CD4-positive, alpha-beta memory T cell (primary cell): ENCODE measurements at regions not wholly inside any gene's neighbourhood (a gene's known extent, or its start where the extent isn't known, plus 50 kb on each side); places are given as distances from the start of the nearest gene placed in this dataset.

Source experiments
- CTCF ChIA-PET: fragments of 350-600 bp; sonication (Branson Sonifier 250); formaldehyde crosslinking; loops from one replicate; lab custom pipeline; 2021; ENCODE audit warnings: inconsistent platforms; ENCODE audit not compliant: partially characterized antibody; lab: Charles Lee
- POLR2A ChIA-PET: fragments of 350-600 bp; sonication (Branson Sonifier 250); formaldehyde crosslinking; loops from one replicate; lab custom pipeline; 2021; ENCODE audit not compliant: partially characterized antibody; lab: Charles Lee
- DNase-seq, 5 donors: peaks; one replicate each; pipeline versions ENCODE4 v3.0.0 to v3.0.0-alpha.2; 2020 to 2022; ENCODE audit warnings: mixed read lengths in 1 of 5
- H3K27ac ChIP-seq: one replicate; pipeline ENCODE4 v1.7.0; 2013; ENCODE audit warnings: low read depth, low read length
- H3K27me3 ChIP-seq: 2 replicates; pipeline ENCODE4 v1.7.0; 2013; ENCODE audit warnings: mild to moderate bottlenecking, low read length, moderate library complexity; ENCODE audit not compliant: insufficient read depth
- H3K36me3 ChIP-seq: 2 replicates; pipeline ENCODE4 v1.7.0; 2013; ENCODE audit warnings: mild to moderate bottlenecking, low read length, moderate library complexity; ENCODE audit not compliant: insufficient read depth
- H3K4me1 ChIP-seq: 2 replicates; pipeline ENCODE4 v1.7.0; 2013; ENCODE audit warnings: mild to moderate bottlenecking, low read length, moderate library complexity; ENCODE audit not compliant: insufficient read depth
- H3K4me3 ChIP-seq, 2 donors: one replicate each; pipeline ENCODE4 v1.7.0; 2013; ENCODE audit warnings: low read length in 2 of 2, mild to moderate bottlenecking in 1 of 2
- H3K9me3 ChIP-seq, 2 donors: one replicate each; pipeline ENCODE4 v1.7.0; 2013; ENCODE audit warnings: low read length in 2 of 2, control low read depth in 1 of 2; ENCODE audit not compliant: control insufficient read depth in 1 of 2
- H3K27ac Mint-ChIP-seq, 7 donors: one replicate each; pipeline ENCODE4 v1.8.0; 2020 to 2021; ENCODE audit warnings: mixed read lengths in 7 of 7, mild to moderate bottlenecking in 6 of 7, inconsistent platforms in 3 of 7, moderate library complexity in 3 of 7
- H3K27me3 Mint-ChIP-seq, 2 donors: one replicate each; pipeline ENCODE4 v1.8.0; 2020 to 2021; ENCODE audit warnings: mixed read lengths in 2 of 2
- H3K36me3 Mint-ChIP-seq, 2 donors: one replicate each; pipeline ENCODE4 v1.8.0; 2020 to 2021; ENCODE audit warnings: mixed read lengths in 2 of 2, inconsistent platforms in 1 of 2, mild to moderate bottlenecking in 1 of 2
- H3K4me1 Mint-ChIP-seq, 4 donors: one replicate each; pipeline ENCODE4 v1.8.0; 2020 to 2021; ENCODE audit warnings: mixed read lengths in 4 of 4, mild to moderate bottlenecking in 1 of 4
- H3K4me3 Mint-ChIP-seq, 8 donors: one replicate each; pipeline ENCODE4 v1.8.0; 2020 to 2021; ENCODE audit warnings: mixed read lengths in 8 of 8, mild to moderate bottlenecking in 7 of 8, moderate library complexity in 6 of 8, inconsistent platforms in 3 of 8
- H3K9me3 Mint-ChIP-seq, 8 donors: one replicate each; pipeline ENCODE4 v1.8.0; 2020 to 2021; ENCODE audit warnings: mixed read lengths in 8 of 8, mild to moderate bottlenecking in 5 of 8, inconsistent platforms in 3 of 8, moderate library complexity in 1 of 8
- intact Hi-C: fragments of 100-400 bp; cut with micrococcal nuclease; formaldehyde crosslinking; loops from one replicate; pipeline ENCODE4 v1.15.1; 2023

DNA sequence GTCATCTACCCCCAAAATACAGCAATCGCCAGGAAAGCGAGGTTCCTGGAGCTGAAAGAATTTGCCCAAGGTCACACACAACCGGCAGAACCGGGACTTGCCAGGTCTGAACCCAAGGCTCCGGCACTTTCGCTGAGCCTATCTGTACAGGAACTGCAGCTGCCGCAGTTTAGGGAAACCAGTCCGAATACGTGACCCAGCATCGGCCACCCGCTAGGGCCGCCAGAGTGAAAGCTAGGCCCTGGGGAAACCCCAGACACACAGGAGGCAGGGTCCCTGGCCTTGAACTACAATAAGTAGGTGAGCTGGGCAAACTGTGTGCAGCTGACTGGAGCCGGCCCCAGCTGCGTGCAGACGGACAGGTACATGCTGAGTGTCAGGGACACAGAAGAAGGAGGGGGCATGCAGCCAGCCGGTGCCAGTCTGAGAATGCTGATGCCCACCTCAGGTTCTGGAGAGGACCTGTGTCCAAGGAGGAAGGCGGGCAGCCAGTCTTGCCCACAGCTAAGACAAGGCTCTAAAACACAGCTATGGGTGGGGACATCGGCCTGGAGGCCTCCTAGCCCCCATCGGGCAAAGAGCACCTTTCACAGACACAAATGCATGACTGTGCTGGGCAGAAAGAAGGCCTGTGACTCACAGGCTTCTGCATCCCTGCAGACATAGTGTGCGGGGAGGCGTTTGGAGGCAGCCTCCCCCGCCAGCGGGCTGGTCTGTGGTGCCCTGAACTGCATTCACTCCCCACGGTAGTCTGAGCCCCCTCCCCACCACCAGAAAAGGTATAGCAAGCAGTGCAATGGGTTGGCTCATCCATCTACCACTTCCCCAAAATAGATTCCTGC is 107.4 kb upstream of the ID2 start:
- peaks cover 27% of the 10 kb centered on the region for H3K4me1 ChIP-seq
- no peak overlapping the region for H3K4me3 ChIP-seq
- no peaks in the 10 kb centered on the region for H3K9me3 ChIP-seq
- Mint-ChIP-seq H3K4me1 (peaks cover 24 to 38% (median 31%) of the 10 kb centered on the region in 4 donors), H3K36me3 (no peaks in the 10 kb centered on the region), H3K27ac (peak overlapping the region in 3 of 7 donors; percentile 30 to 68 (median 42)), H3K27me3 (peaks cover 0 to 2% of the 10 kb centered on the region in 2 donors), H3K4me3 (peak overlapping the region in 6 of 8 donors; percentile 5 to 84 (median 59)), H3K9me3 (no peaks in the 10 kb centered on the region)
- intact Hi-C loops, result loop anchor here (10.0 kb wide), 1 partner anchor 110 kb away; the partner anchor contains the start of gene ID2
- CTCF ChIA-PET, result interaction anchor here (1.3 kb wide), 1 partner anchor 10 kb away, joined by 3 read pairs; no protein-coding TSS in a partner anchor
- DNase-seq, result no peak
- no peaks in the 10 kb centered on the region for H3K36me3 ChIP-seq
- H3K27ac ChIP-seq, result no peak overlapping the region
- H3K27me3 ChIP-seq, result no peaks in the 10 kb centered on the region
- POLR2A ChIA-PET, result interaction anchor here (1.0 to 1.8 kb wide), 5 partner anchors 31 to 107 kb away, joined by 3 to 8 read pairs (median 4); partner anchors contain the start of gene ID2

DNA sequence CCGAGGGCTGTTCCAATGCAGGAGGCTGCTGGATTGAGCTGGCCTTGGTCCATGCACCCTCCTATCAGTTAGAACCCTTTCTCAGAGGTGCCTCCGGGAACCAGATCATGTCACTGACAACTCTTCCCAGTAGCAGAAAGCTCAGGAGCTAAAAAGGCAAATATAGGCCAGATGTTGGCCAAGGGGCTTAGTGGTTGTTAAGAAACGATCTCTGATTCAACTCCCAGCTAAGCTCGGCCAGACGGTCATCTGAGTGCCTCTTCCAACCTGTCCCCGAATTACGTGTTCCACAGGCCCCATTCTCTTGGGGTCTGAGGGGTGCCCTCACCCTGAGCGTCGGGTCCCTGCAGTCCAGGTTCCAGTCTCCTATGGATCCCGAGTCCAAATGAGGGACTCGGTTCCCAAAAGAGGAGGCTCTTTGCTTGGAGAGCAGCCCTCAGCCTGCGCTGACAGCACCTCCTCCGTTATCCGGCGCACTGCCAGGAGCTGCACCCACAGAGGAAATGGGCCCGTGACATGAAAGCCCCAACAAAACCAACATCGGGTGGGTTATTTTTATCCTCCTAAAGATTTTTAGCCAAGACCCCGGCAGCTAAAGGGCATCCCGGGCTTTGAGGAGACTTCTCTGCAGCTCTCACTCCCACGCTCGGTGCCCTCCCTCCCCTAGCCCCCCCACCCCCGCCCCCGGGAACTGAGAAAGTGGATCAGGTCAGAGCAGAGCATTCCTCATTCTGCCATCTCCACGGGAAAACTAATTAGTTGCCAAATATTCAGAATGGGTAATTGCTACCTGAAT is 106.6 kb upstream of the ID2 start:
- POLR2A ChIA-PET, result interaction anchor here (1.0 to 1.8 kb wide), 5 partner anchors 32 to 106 kb away, joined by 3 to 8 read pairs (median 4); partner anchors contain the start of gene ID2
- Mint-ChIP-seq H3K36me3 (no peaks in the 10 kb centered on the region), H3K4me1 (peaks cover 24 to 42% (median 34%) of the 10 kb centered on the region in 4 donors), H3K27ac (peak overlapping the region in 2 of 7 donors; percentile 30 to 42), H3K27me3 (peaks cover 0 to 2% of the 10 kb centered on the region in 2 donors), H3K9me3 (no peaks in the 10 kb centered on the region), H3K4me3 (peak overlapping the region; percentile 43 to 84 (median 66))
- no peaks in the 10 kb centered on the region for H3K9me3 ChIP-seq
- peak overlapping the region in 1 of 2 donors; percentile 29 for H3K4me3 ChIP-seq
- no peak overlapping the region for H3K27ac ChIP-seq
- CTCF ChIA-PET, result interaction anchor here (1.3 kb wide), 1 partner anchor 9 kb away, joined by 3 read pairs; no protein-coding TSS in a partner anchor
- H3K36me3 ChIP-seq, result no peaks in the 10 kb centered on the region
- H3K4me1 ChIP-seq, result peaks cover 27% of the 10 kb centered on the region
- no peaks in the 10 kb centered on the region for H3K27me3 ChIP-seq
- DNase-seq, result peak; percentile 46 to 62 (median 51)
- intact Hi-C loops, result loop anchor here (10.0 kb wide), 1 partner anchor 110 kb away; the partner anchor contains the start of gene ID2

GRCh38 chr2:8575834-8576423 is 105.9 kb upstream of the ID2 start:
- Histone ChIP-seq H3K4me3 (no peak overlapping the region), H3K36me3 (no peaks in the 10 kb centered on the region), H3K27me3 (no peaks in the 10 kb centered on the region), H3K27ac (no peak overlapping the region), H3K9me3 (no peaks in the 10 kb centered on the region), H3K4me1 (peaks cover 27% of the 10 kb centered on the region)
- intact Hi-C loops, result loop anchor here (10.0 kb wide), 1 partner anchor 109 kb away; the partner anchor contains the start of gene ID2
- H3K9me3 Mint-ChIP-seq, result no peaks in the 10 kb centered on the region
- no peaks in the 10 kb centered on the region for H3K36me3 Mint-ChIP-seq
- H3K27ac Mint-ChIP-seq, result peak overlapping the region in 3 of 7 donors; percentile 34 to 72 (median 39)
- no peak for DNase-seq
- peaks cover 25 to 49% (median 37%) of the 10 kb centered on the region in 4 donors for H3K4me1 Mint-ChIP-seq
- ChIA-PET CTCF (interaction anchor here (1.3 to 1.9 kb wide), 2 partner anchors 9 to 12 kb away, joined by 3 to 4 read pairs; no protein-coding TSS in a partner anchor), POLR2A (interaction anchor here (1.4 to 1.8 kb wide), 4 partner anchors 33 to 106 kb away, joined by 4 to 8 read pairs (median 4); partner anchors contain the start of gene ID2)
- H3K27me3 Mint-ChIP-seq, result peaks cover 0 to 2% of the 10 kb centered on the region in 2 donors
- peak overlapping the region in 7 of 8 donors; percentile 26 to 84 (median 70) for H3K4me3 Mint-ChIP-seq

DNA sequence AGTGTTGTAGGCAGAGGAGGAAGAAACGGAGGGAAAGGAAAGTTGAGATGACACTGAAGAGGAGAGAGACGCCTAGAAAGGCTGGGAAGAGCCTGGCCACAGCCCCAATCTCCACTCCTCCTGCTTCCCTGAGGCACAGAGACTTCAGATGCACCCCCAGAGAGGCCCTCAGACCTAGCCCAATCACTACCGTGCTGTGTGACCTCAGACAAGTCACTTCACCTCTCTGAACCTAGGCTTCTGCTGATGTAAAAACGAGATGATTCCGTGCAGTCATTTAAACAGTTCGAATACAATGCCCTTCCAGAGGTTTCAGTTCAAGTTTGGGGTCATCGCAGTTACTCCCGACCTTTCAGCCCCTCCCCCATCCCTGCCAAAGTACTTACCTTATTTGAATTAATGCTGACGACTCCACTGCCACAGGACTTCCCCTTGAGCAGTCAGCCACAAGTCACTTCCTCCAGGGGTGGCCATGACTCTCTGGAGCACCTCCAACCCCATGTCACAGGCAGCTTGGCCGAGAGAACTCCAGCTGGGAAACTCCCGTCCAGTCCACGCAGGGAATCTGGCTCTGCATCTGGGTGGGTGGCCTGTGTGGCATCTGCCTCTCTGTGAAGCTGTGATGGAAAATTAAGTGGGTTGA is 105.2 kb upstream of the ID2 start:
- intact Hi-C loops, result loop anchor here (10.0 kb wide), 1 partner anchor 108 kb away; the partner anchor contains the start of gene ID2
- peak overlapping the region in 5 of 7 donors; percentile 34 to 66 (median 39) for H3K27ac Mint-ChIP-seq

GRCh38 chr2:8577573-8577972 is 104.3 kb upstream of the ID2 start:
- peaks cover 26 to 58% (median 38%) of the 10 kb centered on the region in 4 donors for H3K4me1 Mint-ChIP-seq
- H3K27me3 Mint-ChIP-seq, result peaks cover 0 to 2% of the 10 kb centered on the region in 2 donors
- POLR2A ChIA-PET, result no interaction called here
- no peak overlapping the region for H3K4me3 Mint-ChIP-seq
- CTCF ChIA-PET, result interaction anchor here (1.0 to 1.9 kb wide), 2 partner anchors 11 to 32 kb away, joined by 3 to 4 read pairs; no protein-coding TSS in a partner anchor
- H3K4me1 ChIP-seq, result peaks cover 27% of the 10 kb centered on the region
- DNase-seq, result no peak
- H3K36me3 ChIP-seq, result no peaks in the 10 kb centered on the region
- H3K36me3 Mint-ChIP-seq, result no peaks in the 10 kb centered on the region
- no peak overlapping the region for H3K4me3 ChIP-seq
- H3K27me3 ChIP-seq, result no peaks in the 10 kb centered on the region
- no peaks in the 10 kb centered on the region for H3K9me3 Mint-ChIP-seq
- H3K9me3 ChIP-seq, result no peaks in the 10 kb centered on the region
- no peak overlapping the region for H3K27ac ChIP-seq
- intact Hi-C loops, result loop anchor here (10.0 kb wide), 1 partner anchor 107 kb away; the partner anchor contains the start of gene ID2
- H3K27ac Mint-ChIP-seq, result peak overlapping the region in 1 of 7 donors; percentile 23

More for the DNA sequence above, 105.2 kb upstream of the ID2 start:
- H3K27me3 ChIP-seq, result no peaks in the 10 kb centered on the region
- H3K4me1 Mint-ChIP-seq, result peaks cover 26 to 50% (median 39%) of the 10 kb centered on the region in 4 donors
- H3K27ac ChIP-seq, result no peak overlapping the region
- peak overlapping the region in 7 of 8 donors; percentile 31 to 84 (median 70) for H3K4me3 Mint-ChIP-seq
- no peaks in the 10 kb centered on the region for H3K9me3 Mint-ChIP-seq
- peak in 4 of 5 donors; percentile 29 to 67 (median 36) for DNase-seq
- H3K4me3 ChIP-seq, result no peak overlapping the region
- ChIA-PET CTCF (interaction anchor here (1.0 to 1.9 kb wide), 2 partner anchors 12 to 32 kb away, joined by 3 to 4 read pairs; no protein-coding TSS in a partner anchor), POLR2A (no interaction called here)
- H3K36me3 Mint-ChIP-seq, result no peaks in the 10 kb centered on the region
- peaks cover 0 to 2% of the 10 kb centered on the region in 2 donors for H3K27me3 Mint-ChIP-seq
- H3K9me3 ChIP-seq, result no peaks in the 10 kb centered on the region
- no peaks in the 10 kb centered on the region for H3K36me3 ChIP-seq
- H3K4me1 ChIP-seq, result peaks cover 27% of the 10 kb centered on the region
